A673 (cell line): ENCODE measurements at regions not wholly inside any gene's neighbourhood (a gene's known extent, or its start where the extent isn't known, plus 50 kb on each side); places are given as distances from the start of the nearest gene placed in this dataset.
"Not testable (repeated sequence)": the region's sequence is repeated elsewhere in the genome, so short reads cannot be mapped to it uniquely, and the experiment has no call there.

Source experiments
- BruUV-seq: library from RNA; stranded (reverse); fragments of 400-500 nt; replicated peaks from 2 replicates; lab custom pipeline; 2021; lab: Mats Ljungman, UMichigan
- CTCF ChIA-PET: fragments of 300-600 bp; sonication (Branson Sonifier 250); formaldehyde crosslinking; loops from one replicate; lab custom pipeline; 2022; ENCODE audit warnings: antibody characterized with exemption; lab: Charles Lee
- POLR2A ChIA-PET: fragments of 300-600 bp; sonication (Branson Sonifier 250); formaldehyde crosslinking; loops from one replicate; lab custom pipeline; 2022; ENCODE audit warnings: antibody characterized with exemption; ENCODE audit not compliant: low non-redundant PET; lab: Charles Lee
- DNase-seq: peaks from one replicate; pipeline ENCODE4 v3.0.0-alpha.2; 2015; ENCODE audit warnings: low spot score
- H3K27ac ChIP-seq: fragments of 200-600 bp; sonication (generic); 2 replicates; pipeline ENCODE4 v1.5.1; 2016; ENCODE audit warnings: mixed run types, low read depth, mild to moderate bottlenecking, mixed read lengths, antibody characterized with exemption, low read length; ENCODE audit not compliant: poor library complexity, severe bottlenecking
- H3K27me3 ChIP-seq: fragments of 200-600 bp; sonication (generic); replicated peaks from 2 replicates; pipeline ENCODE4 v1.6.1; 2017; ENCODE audit warnings: mixed run types, low read depth, mild to moderate bottlenecking, mixed read lengths, antibody characterized with exemption, low read length; ENCODE audit not compliant: insufficient read depth, poor library complexity
- H3K36me3 ChIP-seq: fragments of 200-600 bp; sonication (generic); 2 replicates; pipeline ENCODE4 v1.6.1; 2016; ENCODE audit warnings: mixed run types, mild to moderate bottlenecking, mixed read lengths, antibody characterized with exemption, low read length; ENCODE audit not compliant: insufficient read depth, poor library complexity, severe bottlenecking
- H3K4me1 ChIP-seq: fragments of 200-600 bp; sonication (generic); 2 replicates; pipeline ENCODE4 v1.6.1; 2017; ENCODE audit warnings: mixed run types, mild to moderate bottlenecking, mixed read lengths, antibody characterized with exemption, low read length; ENCODE audit not compliant: insufficient read depth, poor library complexity, severe bottlenecking
- H3K4me3 ChIP-seq: fragments of 200-600 bp; sonication (generic); 2 replicates; pipeline ENCODE4 v1.5.1; 2016; ENCODE audit warnings: low read depth, mixed run types, mild to moderate bottlenecking, mixed read lengths, low read length; ENCODE audit not compliant: poor library complexity, severe bottlenecking
- H3K9me3 ChIP-seq: fragments of 200-600 bp; sonication (generic); 2 replicates; pipeline ENCODE4 v1.6.1; 2016; ENCODE audit warnings: mixed run types, low read depth, mild to moderate bottlenecking, mixed read lengths, antibody characterized with exemption, low read length; ENCODE audit not compliant: poor library complexity, severe bottlenecking
- CTCF ChIP-seq: fragments of 300-800, 200-600 bp; sonication (generic); conservative IDR thresholded peaks from 2 replicates; pipeline ENCODE4 v1.5.1; 2017; ENCODE audit warnings: low read depth, mild to moderate bottlenecking, antibody characterized with exemption, low read length, moderate library complexity, mixed read lengths
- EZH2 ChIP-seq: fragments of 200-600 bp; sonication (generic); IDR thresholded peaks from 2 replicates; pipeline ENCODE4 v1.6.1; 2017; ENCODE audit warnings: borderline replicate concordance, low read depth, mild to moderate bottlenecking, mixed read lengths, antibody characterized with exemption, low read length; ENCODE audit not compliant: poor library complexity, severe bottlenecking
- intact Hi-C: fragments of 100-400 bp; cut with micrococcal nuclease; formaldehyde crosslinking; loops from one replicate; pipeline ENCODE4 v1.10.0; 2022; ENCODE audit not compliant: unreplicated experiment

GRCh38 chr15:31615643-31616415 lies 289.2 kb downstream of the KLF13 start:
- H3K9me3 ChIP-seq: no peaks in the 10 kb centered on the region
- BruUV-seq: no TSS peak
- H3K4me1 ChIP-seq: no peaks in the 10 kb centered on the region
- no peaks in the 10 kb centered on the region for H3K27me3 ChIP-seq
- intact Hi-C loops: no loop called here
- no peak overlapping the region for H3K27ac ChIP-seq
- no peaks in the 10 kb centered on the region for H3K36me3 ChIP-seq
- no peak for TF ChIP-seq CTCF
- no peak for TF ChIP-seq EZH2
- H3K4me3 ChIP-seq: no peak overlapping the region
- ChIA-PET CTCF (no interaction called here), POLR2A (no interaction called here)
- no peak for DNase-seq

- not testable (repeated sequence) for BruUV-seq, H3K36me3 ChIP-seq
These were observed 296.7 kb downstream of the KLF13 start for GRCh38 chr15:31623297-31623696.

GRCh38 chr15:31624115-31624514 lies 297.5 kb downstream of the KLF13 start:
- intact Hi-C loops, DNase-seq, H3K9me3 ChIP-seq, H3K27me3 ChIP-seq, H3K27ac ChIP-seq, POLR2A ChIA-PET, H3K4me1 ChIP-seq, H3K36me3 ChIP-seq, CTCF ChIA-PET, H3K4me3 ChIP-seq, BruUV-seq: not testable (repeated sequence)

More at GRCh38 chr15:31623297-31623696, 296.7 kb downstream of the KLF13 start:
- CTCF ChIA-PET, DNase-seq, H3K4me3 ChIP-seq, intact Hi-C loops, H3K27ac ChIP-seq, POLR2A ChIA-PET, H3K4me1 ChIP-seq, H3K9me3 ChIP-seq, H3K27me3 ChIP-seq: not testable (repeated sequence)

- H3K9me3 ChIP-seq, BruUV-seq, H3K27ac ChIP-seq, POLR2A ChIA-PET, CTCF ChIA-PET, H3K4me3 ChIP-seq, H3K4me1 ChIP-seq, DNase-seq, intact Hi-C loops, H3K27me3 ChIP-seq, H3K36me3 ChIP-seq: not testable (repeated sequence)
These were observed 309.1 kb downstream of the KLF13 start for GRCh38 chr15:31635715-31636114.

- H3K36me3 ChIP-seq, H3K27me3 ChIP-seq, intact Hi-C loops, H3K4me3 ChIP-seq, BruUV-seq, DNase-seq, CTCF ChIA-PET, H3K4me1 ChIP-seq, H3K9me3 ChIP-seq, H3K27ac ChIP-seq, POLR2A ChIA-PET: not testable (repeated sequence)
These were observed 310.3 kb downstream of the KLF13 start for GRCh38 chr15:31636911-31637310.

GRCh38 chr15:31643955-31644354 lies 317.3 kb downstream of the KLF13 start:
- H3K36me3 ChIP-seq, H3K27me3 ChIP-seq, H3K4me3 ChIP-seq, POLR2A ChIA-PET, intact Hi-C loops, BruUV-seq, DNase-seq, H3K9me3 ChIP-seq, H3K27ac ChIP-seq, H3K4me1 ChIP-seq, CTCF ChIA-PET: not testable (repeated sequence)

- H3K27me3 ChIP-seq, H3K36me3 ChIP-seq, H3K4me1 ChIP-seq, DNase-seq, H3K27ac ChIP-seq, BruUV-seq, POLR2A ChIA-PET, H3K9me3 ChIP-seq, H3K4me3 ChIP-seq, CTCF ChIA-PET: not testable (repeated sequence)
- intact Hi-C loops: loop anchor here (5.0 kb wide), 1 partner anchor 328 kb away; no protein-coding TSS in a partner anchor
These were observed 318.1 kb downstream of the KLF13 start for GRCh38 chr15:31644761-31645160.
